Activated CD8-positive, alpha-beta T cell treated with anti-CD3 and anti-CD28 coated beads, Interleukin-2, amount 10 ng/mL, durations not matched to agents 7 days and 5 days (primary cell): ENCODE measurements at regions not wholly inside any gene's neighbourhood (a gene's known extent, or its start where the extent isn't known, plus 50 kb on each side); places are given as distances from the start of the nearest gene placed in this dataset.

Source experiments
- ATAC-seq: fragments of 150-1000 bp; cut with Tn5 transposase; one replicate; pipeline ENCODE4 v1.10.0; 2021; ENCODE audit warnings: moderate library complexity
- CTCF ChIA-PET: fragments of 350-600 bp; sonication (Branson Sonifier 250); formaldehyde crosslinking; loops from one replicate; lab custom pipeline; 2021; ENCODE audit warnings: antibody characterized with exemption; lab: Charles Lee
- POLR2A ChIA-PET: fragments of 350-600 bp; sonication (Branson Sonifier 250); formaldehyde crosslinking; loops from one replicate; lab custom pipeline; 2021; ENCODE audit warnings: antibody characterized with exemption; lab: Charles Lee
- DNase-seq: peaks from one replicate; pipeline ENCODE4 v3.0.0-alpha.2; 2020
- H3K27ac Mint-ChIP-seq: one replicate; pipeline ENCODE4 v1.8.0; 2021; ENCODE audit warnings: mild to moderate bottlenecking, mixed read lengths
- H3K27me3 Mint-ChIP-seq: one replicate; pipeline ENCODE4 v1.8.0; 2021; ENCODE audit warnings: low read depth, mixed read lengths
- H3K36me3 Mint-ChIP-seq: one replicate; pipeline ENCODE4 v1.8.0; 2021; ENCODE audit warnings: low read depth, mixed read lengths
- H3K4me1 Mint-ChIP-seq: one replicate; pipeline ENCODE4 v1.8.0; 2021; ENCODE audit warnings: low read depth, mixed read lengths
- H3K4me3 Mint-ChIP-seq: one replicate; pipeline ENCODE4 v1.8.0; 2021; ENCODE audit warnings: mild to moderate bottlenecking, mixed read lengths
- H3K9me3 Mint-ChIP-seq: one replicate; pipeline ENCODE4 v1.8.0; 2022; ENCODE audit warnings: mixed read lengths; ENCODE audit not compliant: insufficient read depth

- Mint-ChIP-seq H3K27me3 (no peaks in the 10 kb centered on the region), H3K4me3 (no peak overlapping the region), H3K36me3 (no peaks in the 10 kb centered on the region), H3K9me3 (no peaks in the 10 kb centered on the region), H3K4me1 (no peaks in the 10 kb centered on the region), H3K27ac (no peak overlapping the region)
- DNase-seq, result no peak
- CTCF ChIA-PET, result no interaction called here
- ATAC-seq, result no peak
- POLR2A ChIA-PET, result no interaction called here
These were observed 320.8 kb downstream of the BLID start for GRCh38 chr11:121795174-121795573.

- Mint-ChIP-seq H3K4me1 (no peaks in the 10 kb centered on the region), H3K27me3 (no peaks in the 10 kb centered on the region), H3K27ac (no peak overlapping the region), H3K4me3 (no peak overlapping the region), H3K9me3 (no peaks in the 10 kb centered on the region), H3K36me3 (no peaks in the 10 kb centered on the region)
- ChIA-PET POLR2A (no interaction called here), CTCF (no interaction called here)
- DNase-seq (no peak), ATAC-seq (no peak)
These were observed 321.3 kb downstream of the BLID start for GRCh38 chr11:121794671-121795141.

DNA sequence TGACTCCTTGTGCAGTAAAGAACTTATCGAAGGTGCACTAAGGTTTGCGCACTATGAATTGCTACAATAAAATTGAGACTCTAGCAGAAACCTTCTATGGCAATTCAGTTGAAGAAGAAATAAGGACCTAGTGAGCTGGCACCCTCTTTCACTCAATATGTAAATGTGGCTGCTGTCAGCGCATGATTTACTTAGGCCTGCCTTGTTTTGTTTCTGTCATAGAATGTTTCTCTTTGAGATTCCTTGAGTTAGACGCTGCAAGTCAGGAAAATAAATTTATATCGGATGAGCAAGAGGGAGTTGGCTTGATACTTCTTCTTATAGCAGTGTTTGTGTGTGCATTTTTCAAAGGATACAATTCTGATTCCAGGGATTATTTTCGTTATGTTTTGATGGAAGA, 322.1 kb downstream of the BLID start:
- ATAC-seq, result no peak
- H3K27me3 Mint-ChIP-seq, result no peaks in the 10 kb centered on the region
- ChIA-PET POLR2A (no interaction called here), CTCF (no interaction called here)
- H3K4me1 Mint-ChIP-seq, result no peaks in the 10 kb centered on the region
- no peak overlapping the region for H3K4me3 Mint-ChIP-seq
- H3K9me3 Mint-ChIP-seq, result no peaks in the 10 kb centered on the region
- no peaks in the 10 kb centered on the region for H3K36me3 Mint-ChIP-seq
- H3K27ac Mint-ChIP-seq, result no peak overlapping the region
- DNase-seq, result no peak

DNA sequence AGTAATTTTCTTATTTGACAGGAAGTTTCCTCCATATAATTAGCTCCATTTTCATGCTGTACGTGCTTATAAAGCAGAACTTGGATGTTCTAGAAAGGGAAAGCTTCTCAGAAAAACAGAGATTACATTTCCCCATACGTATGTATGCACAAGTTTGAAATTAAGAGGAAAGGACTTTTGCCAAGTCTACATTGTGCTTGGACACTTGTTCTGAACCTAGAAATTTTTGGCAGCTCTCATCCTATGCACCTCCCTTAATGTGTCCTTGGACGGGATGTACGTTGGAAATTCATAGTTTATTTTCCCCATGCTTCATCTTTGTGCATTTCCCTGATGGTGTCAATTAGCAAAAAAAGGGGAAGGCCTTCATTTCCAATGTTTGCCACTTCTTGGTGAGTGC, 322.7 kb downstream of the BLID start:
- Mint-ChIP-seq H3K9me3 (no peaks in the 10 kb centered on the region), H3K27me3 (no peaks in the 10 kb centered on the region), H3K4me3 (no peak overlapping the region), H3K36me3 (no peaks in the 10 kb centered on the region), H3K4me1 (no peaks in the 10 kb centered on the region), H3K27ac (no peak overlapping the region)
- POLR2A ChIA-PET, result no interaction called here
- CTCF ChIA-PET, result no interaction called here
- ATAC-seq (no peak), DNase-seq (no peak)

- Mint-ChIP-seq H3K36me3 (no peaks in the 10 kb centered on the region), H3K27ac (no peak overlapping the region), H3K4me1 (no peaks in the 10 kb centered on the region), H3K9me3 (no peaks in the 10 kb centered on the region), H3K4me3 (no peak overlapping the region), H3K27me3 (no peaks in the 10 kb centered on the region)
- ATAC-seq (no peak), DNase-seq (no peak)
- ChIA-PET POLR2A (no interaction called here), CTCF (no interaction called here)
These were observed 323.8 kb downstream of the BLID start for GRCh38 chr11:121792185-121792584.

- H3K27me3 Mint-ChIP-seq, result no peaks in the 10 kb centered on the region
These were observed 325.6 kb downstream of the BLID start for GRCh38 chr11:121790430-121790829.

DNA sequence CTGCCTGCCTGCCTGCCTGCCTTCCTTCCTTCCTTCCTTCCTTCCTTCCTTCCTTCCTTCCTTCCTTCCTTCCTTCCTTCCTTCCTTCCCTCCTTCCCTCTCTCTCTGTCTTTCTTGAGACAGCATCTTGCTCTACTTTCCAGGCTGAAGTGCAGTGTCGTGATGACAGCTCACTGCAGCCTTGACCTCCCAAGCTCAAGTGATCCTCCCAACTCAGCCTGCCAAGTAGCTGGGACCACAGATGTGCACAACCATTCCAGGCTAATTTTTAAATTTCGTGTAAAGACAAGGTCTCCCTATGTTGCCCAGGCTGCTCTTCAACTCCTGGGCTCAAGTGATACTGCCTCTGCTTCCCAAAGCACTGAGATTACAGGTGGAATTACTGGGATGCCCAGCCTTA, 328.2 kb upstream of the SORL1-AS1 start:
- H3K36me3 Mint-ChIP-seq, result no peaks in the 10 kb centered on the region

More at GRCh38 chr11:121790430-121790829, 325.6 kb downstream of the BLID start:
- ChIA-PET CTCF (no interaction called here), POLR2A (no interaction called here)
- no peak overlapping the region for H3K27ac Mint-ChIP-seq
- no peak overlapping the region for H3K4me3 Mint-ChIP-seq
- no peaks in the 10 kb centered on the region for H3K9me3 Mint-ChIP-seq
- no peaks in the 10 kb centered on the region for H3K36me3 Mint-ChIP-seq
- DNase-seq, result no peak
- no peak for ATAC-seq
- H3K4me1 Mint-ChIP-seq, result no peaks in the 10 kb centered on the region

DNA sequence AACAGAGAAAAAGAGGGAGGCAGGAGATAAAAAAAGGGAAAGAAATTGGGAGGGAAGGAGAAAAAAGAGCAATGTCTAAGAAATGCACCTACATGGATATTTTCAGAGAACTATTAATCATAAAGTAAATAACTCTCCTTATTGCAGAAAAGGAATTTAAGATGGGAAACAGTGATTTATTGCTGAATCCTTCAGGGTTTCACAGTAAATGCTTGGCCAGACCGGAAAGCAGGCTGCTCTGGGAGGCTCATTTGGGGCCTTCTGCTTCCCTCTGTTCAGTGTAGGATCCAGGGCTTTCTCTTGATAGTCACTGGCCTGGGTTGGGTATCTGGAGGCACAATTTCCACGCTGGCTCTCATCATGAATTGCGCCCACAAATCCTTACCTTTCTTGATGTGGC, 324.3 kb upstream of the SORL1-AS1 start:
- DNase-seq, result no peak
- POLR2A ChIA-PET, result no interaction called here
- Mint-ChIP-seq H3K27ac (no peak overlapping the region), H3K4me1 (no peaks in the 10 kb centered on the region), H3K27me3 (no peaks in the 10 kb centered on the region), H3K36me3 (no peaks in the 10 kb centered on the region), H3K9me3 (no peaks in the 10 kb centered on the region), H3K4me3 (no peak overlapping the region)
- CTCF ChIA-PET, result no interaction called here
- no peak for ATAC-seq

More for the DNA sequence above, 328.2 kb upstream of the SORL1-AS1 start:
- no peaks in the 10 kb centered on the region for H3K4me1 Mint-ChIP-seq
- H3K9me3 Mint-ChIP-seq, result no peaks in the 10 kb centered on the region
- ChIA-PET CTCF (no interaction called here), POLR2A (no interaction called here)
- H3K27me3 Mint-ChIP-seq, result no peaks in the 10 kb centered on the region
- H3K27ac Mint-ChIP-seq, result no peak overlapping the region
- DNase-seq (no peak), ATAC-seq (no peak)
- no peak overlapping the region for H3K4me3 Mint-ChIP-seq

DNA sequence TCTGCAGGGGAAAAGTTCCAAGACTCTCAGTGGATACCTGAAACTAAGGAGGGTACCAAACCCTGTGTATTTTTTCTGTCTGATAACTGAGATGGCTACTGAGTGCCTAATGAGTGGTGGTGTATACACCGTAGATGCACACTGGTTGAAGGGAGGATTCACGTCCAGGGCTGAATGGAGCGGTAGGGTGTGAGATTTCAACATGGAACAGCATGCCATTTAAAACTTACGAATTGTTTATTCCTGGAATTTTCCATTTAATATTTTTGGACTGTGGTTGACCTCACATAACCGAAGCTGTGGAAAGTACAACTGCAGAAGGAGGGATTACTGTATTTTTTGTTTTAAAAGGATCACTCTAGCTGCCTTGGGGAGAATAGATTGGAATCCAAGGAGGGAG, 322.5 kb upstream of the SORL1-AS1 start:
- Mint-ChIP-seq H3K27ac (no peak overlapping the region), H3K4me1 (no peaks in the 10 kb centered on the region), H3K36me3 (no peaks in the 10 kb centered on the region), H3K27me3 (no peaks in the 10 kb centered on the region), H3K4me3 (no peak overlapping the region), H3K9me3 (no peaks in the 10 kb centered on the region)
- ChIA-PET POLR2A (no interaction called here), CTCF (no interaction called here)
- DNase-seq, result no peak
- ATAC-seq, result no peak

- Mint-ChIP-seq H3K4me3 (no peak overlapping the region), H3K4me1 (no peaks in the 10 kb centered on the region), H3K27me3 (no peaks in the 10 kb centered on the region), H3K36me3 (no peaks in the 10 kb centered on the region), H3K9me3 (no peaks in the 10 kb centered on the region), H3K27ac (no peak overlapping the region)
- DNase-seq (no peak), ATAC-seq (no peak)
- CTCF ChIA-PET, result no interaction called here
- POLR2A ChIA-PET, result no interaction called here
These were observed 320.3 kb upstream of the SORL1-AS1 start for GRCh38 chr11:121773076-121773475.

DNA sequence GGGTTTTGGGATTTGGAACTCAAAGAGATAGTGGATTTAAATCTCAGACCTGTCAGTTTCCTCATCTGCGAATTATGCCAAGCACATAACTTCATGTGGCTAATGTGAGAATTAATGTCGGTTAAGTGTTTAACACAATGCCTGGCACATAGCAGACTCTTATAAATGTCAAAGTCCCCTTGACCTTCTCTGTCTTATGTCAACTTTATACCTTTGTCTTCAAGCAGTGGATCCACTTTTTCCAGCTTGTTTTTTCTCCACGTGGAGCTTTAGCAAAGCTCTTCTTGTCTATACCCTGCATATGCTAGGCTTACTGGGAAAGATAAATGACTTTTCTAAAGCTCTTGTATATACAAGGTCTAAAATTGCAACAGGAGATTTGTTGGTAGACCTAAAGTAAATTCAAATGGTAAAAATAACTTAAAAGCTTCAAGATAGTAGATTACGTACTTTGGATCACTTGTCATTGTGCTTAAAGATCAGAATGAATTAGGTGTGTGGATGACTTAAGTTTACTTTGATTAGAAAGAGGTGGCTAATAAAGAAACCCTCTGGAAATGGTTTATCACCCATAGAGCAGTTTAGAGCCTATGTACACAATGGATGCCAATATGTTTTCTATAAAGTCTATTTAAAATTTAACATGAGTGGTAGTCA, 318.3 kb upstream of the SORL1-AS1 start:
- no peaks in the 10 kb centered on the region for H3K27me3 Mint-ChIP-seq
- ChIA-PET CTCF (no interaction called here), POLR2A (no interaction called here)
- ATAC-seq, result no peak
- no peaks in the 10 kb centered on the region for H3K36me3 Mint-ChIP-seq
- H3K4me1 Mint-ChIP-seq, result no peaks in the 10 kb centered on the region
- no peak for DNase-seq
- H3K4me3 Mint-ChIP-seq, result no peak overlapping the region
- H3K27ac Mint-ChIP-seq, result no peak overlapping the region
- H3K9me3 Mint-ChIP-seq, result no peaks in the 10 kb centered on the region

GRCh38 chr11:121769191-121769590, 316.4 kb upstream of the SORL1-AS1 start:
- no peak for ATAC-seq
- DNase-seq, result no peak
- no peak overlapping the region for H3K4me3 Mint-ChIP-seq
- CTCF ChIA-PET, result no interaction called here
- H3K4me1 Mint-ChIP-seq, result no peaks in the 10 kb centered on the region
- no peaks in the 10 kb centered on the region for H3K36me3 Mint-ChIP-seq
- H3K27ac Mint-ChIP-seq, result no peak overlapping the region
- H3K9me3 Mint-ChIP-seq, result no peaks in the 10 kb centered on the region
- H3K27me3 Mint-ChIP-seq, result no peaks in the 10 kb centered on the region
- POLR2A ChIA-PET, result no interaction called here

DNA sequence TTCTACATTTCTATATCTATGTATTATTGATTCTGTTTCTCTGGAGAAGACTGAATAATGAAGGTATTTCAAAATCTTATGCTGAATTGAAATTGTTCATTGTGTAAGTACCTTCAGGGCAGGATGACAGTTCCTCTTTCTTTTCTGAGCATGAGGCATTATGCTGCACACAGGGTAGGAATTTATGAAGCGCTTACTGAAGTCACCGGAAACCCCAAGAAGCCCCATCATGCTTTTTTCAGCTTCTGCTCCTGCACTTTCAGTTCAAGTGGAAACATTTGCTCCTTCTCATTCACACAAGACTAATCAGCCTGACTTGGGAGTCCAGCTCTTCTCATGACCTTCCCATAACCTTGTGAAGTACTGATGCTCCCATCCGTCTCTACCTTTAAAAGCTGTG, 314.7 kb upstream of the SORL1-AS1 start:
- DNase-seq (no peak), ATAC-seq (no peak)
- ChIA-PET POLR2A (no interaction called here), CTCF (no interaction called here)
- no peak overlapping the region for H3K27ac Mint-ChIP-seq
- no peaks in the 10 kb centered on the region for H3K4me1 Mint-ChIP-seq
- H3K36me3 Mint-ChIP-seq, result no peaks in the 10 kb centered on the region
- no peaks in the 10 kb centered on the region for H3K9me3 Mint-ChIP-seq
- no peak overlapping the region for H3K4me3 Mint-ChIP-seq
- no peaks in the 10 kb centered on the region for H3K27me3 Mint-ChIP-seq
